Muscle of arm (tissue), 1 donor: ENCODE measurements at regions not wholly inside any gene's neighbourhood (a gene's known extent, or its start where the extent isn't known, plus 50 kb on each side); places are given as distances from the start of the nearest gene placed in this dataset.

Experiments used
- DNase-seq: peaks from one replicate; pipeline ENCODE4 v3.0.0-alpha.2; 2013

DNA sequence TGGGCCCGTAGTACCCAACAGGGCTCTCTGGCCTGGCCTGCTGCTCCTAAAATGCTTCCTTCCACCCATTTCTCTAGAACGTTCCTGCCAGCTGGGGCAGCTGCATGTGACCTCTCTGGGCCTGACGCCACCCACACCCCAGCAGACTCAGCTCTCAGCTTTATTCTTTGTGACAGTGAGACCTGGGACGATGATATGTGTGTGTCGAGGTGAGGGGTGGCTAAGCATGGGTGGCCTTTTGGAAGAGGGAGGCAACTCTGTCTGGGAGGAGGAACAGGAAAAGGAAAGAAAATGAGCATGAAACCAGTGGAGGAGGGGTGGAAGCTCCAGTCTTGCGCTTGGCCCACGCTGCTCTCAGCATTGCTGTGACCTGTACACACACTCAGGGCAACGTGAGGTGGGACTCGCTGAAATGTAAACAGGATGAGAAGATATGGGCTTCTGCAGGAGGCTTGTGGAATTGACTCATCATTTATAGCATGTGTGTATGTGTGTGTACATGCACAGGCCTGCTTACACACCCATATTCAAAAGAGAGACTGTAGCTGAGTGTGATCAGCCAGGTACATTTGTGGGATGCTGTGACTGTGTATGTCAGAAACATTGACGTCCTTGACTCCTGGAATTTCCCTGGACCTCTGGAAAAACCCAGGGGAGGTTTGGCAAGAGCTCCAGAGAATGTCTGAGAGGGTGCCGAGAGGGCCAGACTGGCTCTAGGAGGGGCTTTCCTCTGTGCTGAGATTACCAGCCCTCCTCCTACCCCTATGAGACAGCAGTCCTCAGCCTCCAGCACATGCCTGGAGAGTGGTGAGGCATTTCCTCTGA, 137.9 kb downstream of the PJA1 start:
- no peak for DNase-seq

DNA sequence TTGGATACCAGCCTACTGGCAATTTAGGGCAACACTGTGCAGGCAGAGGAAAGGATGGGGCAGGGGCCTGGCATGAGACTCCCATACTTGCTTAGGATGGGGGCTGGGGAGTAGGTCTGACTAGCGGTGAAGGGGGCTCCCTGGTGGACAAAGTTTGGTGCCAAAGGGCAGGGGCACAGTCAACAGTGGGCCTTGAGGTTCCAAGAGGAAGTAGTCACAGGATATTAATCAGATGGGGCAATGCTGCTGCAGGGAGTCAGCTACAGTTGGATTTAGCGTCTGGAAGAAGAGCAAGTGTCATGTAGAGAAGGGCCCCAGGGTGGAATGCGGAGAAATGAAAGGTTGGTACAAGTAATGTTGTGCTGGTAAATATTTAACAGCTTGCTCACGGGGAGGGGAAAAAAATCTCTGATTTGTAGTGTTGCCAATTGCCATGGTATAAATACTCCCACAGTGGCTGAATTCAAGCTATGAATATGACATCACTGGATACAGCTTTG, 139.4 kb downstream of the PJA1 start:
- no peak for DNase-seq

DNA sequence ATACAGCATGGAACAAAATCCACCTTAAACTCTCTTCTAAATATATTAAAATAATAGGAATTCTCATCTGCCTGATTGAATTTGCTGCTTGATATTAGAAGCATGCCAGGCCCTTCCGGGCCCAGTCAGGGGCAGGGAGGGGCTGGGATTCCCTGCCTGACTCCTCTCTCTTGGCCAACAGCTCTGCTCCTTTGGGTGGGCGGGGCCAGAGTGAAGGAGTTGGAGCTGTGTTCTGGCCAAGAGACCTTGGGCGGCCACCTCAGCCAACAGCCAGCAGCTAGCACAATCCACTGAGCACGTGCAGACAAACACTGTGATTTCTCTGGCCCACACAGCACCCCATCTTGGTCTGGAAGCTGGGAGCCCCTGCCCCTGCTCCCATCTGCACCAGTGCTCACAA, 140.3 kb downstream of the PJA1 start:
- DNase-seq, result peak; percentile 70

DNA sequence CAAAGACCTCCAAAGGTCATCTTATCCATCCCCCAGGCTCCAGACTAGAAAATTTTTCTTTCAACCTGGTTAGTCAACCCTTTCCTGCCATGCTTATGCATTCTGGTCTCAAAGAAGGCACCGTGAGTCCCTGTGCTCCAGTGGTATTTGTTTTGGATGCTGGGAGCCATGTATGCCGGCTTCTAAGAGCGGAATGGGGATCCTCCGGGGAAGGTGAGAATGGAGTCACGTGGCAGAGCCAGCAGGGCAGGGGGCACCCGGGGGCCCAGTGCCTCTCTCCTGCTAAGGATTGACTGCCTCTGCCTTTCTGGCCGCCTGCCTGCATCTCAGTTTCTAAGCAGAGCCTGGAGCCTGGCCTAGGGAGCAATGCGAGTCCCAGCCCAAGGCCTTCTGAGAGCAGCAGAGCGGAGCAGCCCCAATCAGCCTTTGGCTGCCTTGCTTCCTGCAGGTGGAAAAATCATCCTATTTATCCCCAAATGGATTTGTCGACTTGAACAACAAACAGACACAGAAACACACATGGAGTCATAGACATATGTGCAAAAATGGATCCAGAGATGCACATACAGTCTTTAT, 141.0 kb downstream of the PJA1 start:
- DNase-seq, result peak; percentile 65

DNA sequence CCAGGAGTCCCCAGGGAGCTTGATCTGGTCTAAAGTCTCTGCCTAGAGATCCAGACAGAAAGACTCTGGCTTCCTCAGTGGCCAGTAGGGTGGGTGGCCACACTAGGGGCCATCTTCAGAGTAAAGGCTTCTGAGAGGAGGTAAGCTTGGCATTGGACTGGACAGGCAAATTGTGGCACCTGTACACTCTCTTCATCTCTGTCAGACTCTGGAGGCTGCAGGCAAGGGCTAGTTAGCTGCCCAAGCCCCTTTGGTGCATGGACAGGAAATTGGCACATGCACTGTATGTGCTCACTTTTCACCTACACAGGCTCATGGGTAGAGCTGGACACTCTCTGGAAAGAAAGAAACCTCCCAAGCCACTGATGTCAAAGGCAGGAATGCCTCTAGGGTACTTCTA, 142.8 kb downstream of the PJA1 start:
- DNase-seq, result no peak

DNA sequence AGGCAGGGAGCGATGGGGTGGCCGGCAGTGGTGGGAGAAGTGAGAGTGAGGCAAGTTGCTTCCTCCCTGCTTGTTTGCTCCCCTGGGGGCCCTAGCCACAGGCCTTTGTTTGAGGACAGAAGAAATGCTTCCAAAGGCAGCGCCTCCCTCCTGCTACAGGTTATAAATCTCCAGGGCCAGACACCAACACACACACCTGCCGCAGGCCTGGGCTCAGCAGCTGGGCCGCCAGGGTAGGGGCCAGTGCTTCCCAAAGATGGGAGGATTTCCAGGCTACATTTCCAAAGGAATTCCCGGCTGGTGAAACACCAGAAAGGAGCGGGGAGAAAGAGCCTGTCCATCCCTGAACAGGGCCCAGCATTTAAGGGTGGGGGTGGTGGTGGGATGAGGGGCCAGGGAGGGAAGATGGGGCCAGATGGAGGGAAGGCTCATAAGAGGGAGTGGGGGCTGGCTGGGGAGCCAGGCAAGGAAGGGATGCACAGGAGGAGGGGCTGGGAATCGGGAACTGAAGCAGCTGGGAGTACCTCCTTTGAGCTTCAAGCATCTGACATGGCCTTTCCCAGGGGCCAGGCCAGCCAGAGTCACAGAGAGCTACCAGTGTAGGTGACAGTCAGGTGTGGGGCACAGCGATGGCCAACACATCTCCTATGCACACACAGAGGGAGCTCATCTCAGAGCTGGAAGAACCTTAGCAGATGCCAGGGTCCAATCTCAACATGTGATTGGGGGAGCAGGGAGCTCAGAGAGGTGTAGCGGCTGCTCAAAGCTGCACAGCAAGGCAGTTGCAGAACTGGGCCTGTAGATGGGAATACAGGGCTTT, 143.9 kb downstream of the PJA1 start:
- DNase-seq, result no peak

DNA sequence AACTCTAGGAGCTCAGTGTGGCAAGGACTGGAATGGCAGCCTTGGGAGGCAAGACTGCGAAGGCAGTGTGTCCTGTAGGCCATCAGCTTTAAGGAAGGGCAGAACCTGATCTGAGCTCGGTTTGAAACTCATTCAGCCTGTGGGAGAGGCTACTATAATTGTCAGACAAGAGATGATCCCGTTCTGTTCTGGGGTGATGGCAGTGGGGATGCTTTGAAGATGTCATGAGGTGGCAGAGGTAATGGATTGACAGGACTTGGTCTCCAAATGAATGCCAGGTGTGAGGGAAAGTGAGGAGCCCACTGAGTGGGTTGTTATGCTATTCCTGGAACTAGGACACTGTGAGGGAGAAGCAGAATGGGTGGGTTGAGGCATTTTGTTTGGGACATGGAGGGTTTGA, 144.9 kb downstream of the PJA1 start:
- no peak for DNase-seq

DNA sequence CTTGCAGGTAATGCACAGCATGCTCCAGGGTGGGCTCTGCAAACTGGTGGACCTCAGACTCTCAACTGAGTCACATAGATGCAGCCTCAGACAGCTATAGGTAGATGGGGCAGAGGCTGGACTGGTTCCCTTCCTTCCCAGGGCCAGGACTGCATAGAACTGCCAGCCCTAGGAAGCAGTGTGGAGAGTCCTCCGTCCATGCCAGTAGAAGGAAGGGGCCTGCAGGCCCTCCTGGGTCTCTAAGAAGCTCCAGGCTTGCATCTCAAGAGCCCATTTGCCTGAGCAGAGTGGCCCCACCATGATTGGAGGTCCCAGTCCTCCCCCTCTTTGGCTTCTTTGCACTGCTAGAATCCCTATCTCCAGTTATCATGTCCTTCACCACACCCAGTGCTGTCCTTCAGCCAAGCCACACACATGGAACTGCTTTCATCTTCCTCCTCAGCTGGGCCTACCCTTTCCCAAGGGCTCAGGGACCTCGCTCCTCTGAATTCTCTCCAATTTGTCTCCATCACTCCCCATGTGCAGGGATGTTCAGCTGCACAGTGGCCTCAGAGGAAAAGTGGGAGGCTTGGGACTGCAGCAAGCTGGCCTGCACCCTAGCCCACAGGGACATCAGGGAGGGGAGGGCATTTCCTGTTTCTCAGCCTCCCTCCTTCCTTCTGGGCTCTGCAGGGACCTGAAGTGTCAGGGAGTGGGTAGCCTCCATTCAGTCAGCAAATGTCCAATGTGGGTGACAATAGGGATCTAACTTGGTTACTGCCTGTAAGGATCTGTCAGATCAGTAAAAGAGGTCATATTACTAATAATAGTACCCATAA, 146.0 kb downstream of the PJA1 start:
- no peak for DNase-seq

DNA sequence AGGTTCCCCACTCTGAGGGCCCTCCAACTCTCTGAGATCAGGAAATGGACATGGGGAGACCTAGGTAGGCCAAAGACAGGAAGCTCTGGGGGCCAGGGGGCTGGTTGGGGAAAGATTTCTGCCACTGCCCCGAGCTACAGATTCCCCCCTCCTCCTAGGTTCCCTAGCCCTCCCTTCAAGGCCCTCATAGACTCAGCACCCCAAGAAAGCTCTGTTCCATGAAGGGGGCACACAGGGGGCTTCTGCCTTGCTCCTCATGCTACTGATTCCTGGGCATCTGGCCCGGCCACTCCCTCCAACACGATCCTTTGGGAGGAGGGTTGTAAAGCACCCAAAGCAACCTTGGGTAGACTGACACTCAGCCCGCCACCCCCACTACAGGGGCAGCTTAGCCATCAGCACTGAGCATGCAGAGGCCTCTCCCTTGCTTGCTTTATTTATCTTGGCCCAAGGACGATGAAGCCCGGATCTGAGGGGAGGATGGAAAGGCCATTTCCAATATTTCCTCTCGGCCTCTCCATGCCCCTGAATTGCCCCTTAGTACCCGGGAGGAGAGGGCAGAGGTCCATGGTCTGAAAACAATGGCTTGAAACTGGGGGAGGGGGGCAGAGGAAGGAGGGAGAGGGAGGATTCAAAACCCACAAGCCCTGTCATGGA, 146.7 kb downstream of the PJA1 start:
- DNase-seq, result no peak

DNA sequence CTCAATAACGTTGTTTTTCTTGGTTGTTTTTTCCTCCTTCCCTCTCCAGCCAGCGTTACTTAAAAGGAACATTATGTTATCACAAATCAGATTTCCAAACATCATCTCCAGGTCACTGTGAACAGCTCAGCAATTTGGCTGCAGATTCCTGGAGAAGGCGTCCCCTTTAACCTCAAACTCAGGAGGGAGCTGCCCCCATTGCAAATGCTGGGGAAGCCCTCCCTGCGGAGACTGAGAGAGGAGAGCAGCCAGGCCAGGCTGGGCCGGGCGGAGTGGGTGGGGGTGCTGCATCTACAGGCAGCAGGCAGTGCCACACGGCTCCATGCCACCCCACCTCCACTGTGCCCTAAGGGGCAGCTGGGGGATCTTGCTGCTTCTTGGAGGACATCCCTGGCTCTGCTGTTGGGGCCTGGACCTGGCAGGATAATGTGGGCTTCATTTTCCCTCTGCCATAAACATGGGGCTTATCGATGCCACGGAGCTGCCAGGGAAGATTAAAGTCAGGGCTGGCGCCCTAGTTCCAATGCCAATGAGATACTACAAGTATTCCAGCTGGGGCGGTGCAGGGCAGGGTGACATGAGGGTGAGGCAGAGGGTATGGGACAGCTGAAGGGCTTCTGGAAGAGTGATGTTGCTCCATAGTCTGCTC, 148.8 kb downstream of the PJA1 start:
- no peak for DNase-seq

DNA sequence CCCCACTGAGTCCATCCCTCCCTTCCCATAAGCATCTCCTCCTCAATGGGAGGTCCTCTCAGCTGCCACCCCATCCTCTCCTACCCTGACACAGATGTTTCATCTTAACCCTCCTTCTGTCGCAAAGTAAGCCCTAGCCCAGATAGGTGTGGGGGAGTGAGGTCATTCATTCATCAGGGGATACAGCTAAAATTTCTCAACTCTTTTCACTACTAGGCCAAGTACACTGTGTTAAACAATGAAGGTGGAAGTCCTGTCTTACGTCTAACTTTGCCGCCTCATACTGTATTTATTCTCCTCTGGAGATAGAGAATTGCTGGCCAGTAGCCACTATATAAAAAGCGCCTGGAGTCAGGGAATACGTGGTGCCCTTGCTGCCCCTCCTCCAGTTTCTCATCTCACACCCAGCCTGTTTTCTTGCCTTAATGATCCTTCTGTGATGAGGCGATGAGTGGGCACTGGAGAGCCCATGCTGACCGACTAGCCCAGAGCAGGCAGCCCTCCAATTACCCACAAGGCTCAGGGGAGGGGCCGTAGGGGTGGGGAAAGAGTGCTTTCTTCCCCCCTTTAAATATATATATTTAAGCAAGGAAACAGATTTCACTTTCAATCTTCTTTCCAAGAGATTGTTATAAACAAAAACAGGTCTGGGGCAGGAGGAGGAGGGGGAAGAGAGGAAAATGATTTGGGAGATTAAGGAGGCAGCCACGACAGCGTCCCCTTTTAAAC, 149.5 kb downstream of the PJA1 start:
- no peak for DNase-seq

DNA sequence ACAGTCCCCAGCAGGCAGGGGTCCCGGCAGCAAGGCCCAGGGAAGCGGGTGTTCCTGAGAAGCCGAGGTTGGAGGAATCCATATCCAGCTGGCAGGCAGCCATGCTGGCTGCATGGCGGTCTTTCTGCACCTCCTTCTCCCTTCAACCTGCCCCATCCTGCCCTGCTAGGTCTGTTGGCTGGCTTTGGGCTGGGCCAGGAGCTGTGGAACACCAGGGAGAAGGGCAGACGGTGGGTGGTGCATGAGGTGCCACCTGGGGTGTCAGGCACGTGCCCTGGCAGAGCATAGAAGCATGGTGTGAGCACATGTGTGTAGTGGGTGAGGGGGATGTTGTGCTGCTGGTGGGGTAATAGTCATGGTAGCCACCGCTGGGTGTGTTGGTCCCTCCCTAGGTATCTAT, 150.1 kb downstream of the PJA1 start:
- DNase-seq, result no peak

DNA sequence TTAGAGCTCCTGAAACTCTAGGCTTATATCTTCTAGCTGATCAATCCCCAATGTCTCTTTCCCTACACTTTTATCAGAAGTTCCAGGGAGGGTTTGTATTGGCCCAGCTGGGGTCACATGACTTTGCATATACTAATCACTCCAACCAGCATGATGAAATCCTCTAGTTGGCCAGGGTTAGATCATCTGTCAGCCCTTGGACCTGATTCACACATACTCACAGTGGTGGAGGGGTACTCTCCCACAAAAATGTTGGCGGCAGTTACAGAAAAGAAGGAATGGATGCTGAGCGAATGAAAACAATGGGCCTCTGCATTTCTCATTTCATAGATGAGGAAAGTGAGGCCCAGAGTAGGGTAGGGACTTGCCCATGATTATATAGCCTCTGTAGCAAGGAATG, 151.1 kb downstream of the PJA1 start:
- no peak for DNase-seq

DNA sequence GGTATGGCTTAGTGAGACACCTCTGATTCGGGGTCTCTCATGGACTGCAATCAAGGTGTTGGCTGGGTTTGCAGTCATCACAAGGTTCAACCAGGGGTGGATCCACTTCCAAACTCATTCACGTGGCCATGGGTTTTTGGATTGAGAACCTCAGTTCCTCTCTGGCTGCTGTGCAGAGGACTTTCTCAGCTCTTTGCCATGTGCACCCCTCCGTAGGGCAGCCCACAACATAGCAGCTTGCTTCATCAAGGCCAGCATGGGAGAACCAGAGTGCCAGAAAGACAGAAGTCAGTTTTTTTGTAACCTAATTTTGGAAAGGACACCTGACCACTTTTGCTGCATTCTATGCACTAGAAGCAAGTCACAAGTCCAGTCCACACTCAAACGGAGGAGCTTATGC, 154.9 kb downstream of the PJA1 start:
- DNase-seq, result no peak

DNA sequence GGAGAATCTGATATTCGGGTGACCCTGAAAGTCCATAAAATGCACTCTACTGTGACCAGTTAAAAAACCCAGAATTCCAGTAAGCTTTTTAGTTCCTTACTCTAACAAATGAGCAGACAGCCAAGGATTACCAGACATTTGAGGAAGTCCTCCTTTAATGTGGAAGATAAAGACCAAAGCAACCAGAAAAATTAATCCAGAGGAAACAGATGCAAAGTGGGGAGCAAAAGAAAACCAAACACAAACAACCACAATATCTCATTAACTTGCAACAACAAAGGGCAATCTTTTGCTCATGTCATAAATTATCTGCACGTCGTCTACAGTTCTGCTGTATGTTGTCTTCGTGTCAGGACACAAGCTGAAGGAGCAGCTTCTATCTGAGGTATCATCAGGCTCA, 164.4 kb downstream of the PJA1 start:
- DNase-seq, result no peak

DNA sequence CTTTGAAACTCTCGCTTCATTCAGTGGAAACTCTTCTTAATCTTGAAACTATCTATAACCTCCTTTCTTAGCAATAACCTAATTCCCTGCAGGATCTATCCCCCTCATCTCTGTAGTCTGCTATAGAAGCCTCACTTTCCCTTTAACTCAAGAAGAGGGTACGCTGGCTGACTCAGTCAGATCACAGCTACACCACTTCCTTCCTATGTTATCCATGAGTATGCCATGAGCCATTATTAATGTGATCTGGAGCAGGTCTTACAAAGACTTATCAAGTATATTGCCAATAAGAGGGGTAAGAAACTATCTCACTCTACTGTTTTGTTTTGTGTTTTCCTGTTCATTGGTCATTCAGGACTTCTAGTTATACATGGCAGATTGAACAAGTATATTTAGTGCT, 165.3 kb downstream of the PJA1 start:
- no peak for DNase-seq

DNA sequence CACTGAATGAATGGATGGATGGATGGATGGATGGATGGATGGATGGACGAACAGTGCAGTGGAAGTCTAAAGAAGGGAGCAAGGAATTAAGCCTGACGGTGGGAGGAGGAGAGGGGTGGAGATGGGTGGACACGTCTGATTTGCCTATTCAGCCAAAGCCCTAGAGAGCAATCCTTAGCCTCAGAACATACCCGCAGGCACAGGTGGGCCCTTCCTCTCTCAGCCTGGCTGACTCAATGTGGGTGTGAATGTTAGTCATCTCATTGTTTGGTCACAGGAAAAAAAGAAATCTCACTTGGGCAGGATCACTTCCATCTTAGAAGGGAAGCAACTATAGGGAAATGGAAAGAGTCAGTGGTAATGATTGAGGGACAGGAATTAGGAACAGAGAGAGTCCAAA, 165.9 kb downstream of the PJA1 start:
- no peak for DNase-seq

DNA sequence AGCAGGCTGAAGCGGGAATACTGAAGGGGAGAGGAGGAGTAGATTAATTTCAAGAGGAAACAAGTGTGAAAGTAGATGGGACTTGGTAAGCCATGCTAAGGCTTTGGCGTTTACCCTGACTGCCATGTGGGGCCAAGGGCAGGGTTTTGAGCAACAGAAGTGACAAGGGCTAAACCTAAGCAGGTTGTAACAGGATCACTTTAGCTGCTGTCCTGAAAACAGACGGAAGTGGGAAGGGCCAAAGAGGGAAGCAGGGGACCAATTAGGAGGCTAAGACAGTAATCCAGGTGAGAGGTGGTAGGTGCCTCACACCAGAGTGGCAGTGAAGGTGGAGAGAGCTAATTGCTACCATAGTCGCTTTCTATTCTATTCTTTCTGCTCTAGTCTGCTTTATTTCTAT, 166.5 kb downstream of the PJA1 start:
- DNase-seq, result no peak

DNA sequence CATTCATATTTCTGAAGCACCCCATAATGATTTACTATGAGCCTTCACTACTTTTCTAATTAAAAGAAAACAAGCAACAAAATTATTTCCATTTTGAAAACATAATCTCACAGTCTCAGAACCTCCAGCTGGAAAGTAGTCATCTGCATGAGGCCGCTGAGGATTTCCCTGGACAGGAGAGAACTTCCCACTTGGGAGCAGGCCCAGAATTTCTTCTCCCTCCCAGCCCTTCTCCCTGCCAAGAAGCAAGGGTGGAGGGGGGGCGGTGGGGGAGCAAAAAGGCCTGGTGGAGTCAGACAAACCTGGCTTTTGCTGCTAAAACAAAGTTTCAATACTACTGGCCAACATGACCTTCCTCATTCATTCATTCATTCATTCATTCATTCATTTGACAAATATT, 167.3 kb downstream of the PJA1 start:
- peak; percentile 66 for DNase-seq

DNA sequence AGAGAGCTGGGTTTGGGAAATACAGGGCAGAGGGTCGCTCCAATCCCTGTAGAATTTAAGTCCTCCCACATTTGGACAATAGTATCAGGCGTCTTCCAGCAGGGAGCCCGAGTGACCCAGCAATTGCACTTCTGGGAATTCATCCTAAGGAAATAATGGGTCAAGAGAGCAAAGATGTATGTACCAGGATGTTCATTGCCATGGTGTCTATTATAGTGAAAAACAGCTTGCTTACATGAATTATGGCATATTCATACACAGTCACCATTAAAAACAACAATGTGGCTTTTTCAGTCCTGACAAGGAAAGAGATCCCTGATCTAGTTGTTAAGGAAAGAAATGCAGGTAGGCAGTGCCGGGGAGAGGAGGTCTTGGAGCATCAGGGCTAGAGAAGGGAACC, 167.7 kb downstream of the PJA1 start:
- no peak for DNase-seq
